LoVo (cell line): ENCODE measurements at regions not wholly inside any gene's neighbourhood (a gene's known extent, or its start where the extent isn't known, plus 50 kb on each side); places are given as distances from the start of the nearest gene placed in this dataset.

ENCODE experiments used
- DNase-seq: peaks from one replicate; pipeline ENCODE4 v3.0.0-alpha.2; 2016; ENCODE audit warnings: low spot score

- DNase-seq, result no peak
Observed at GRCh38 chr2:59985923-59986322, 567.5 kb downstream of the BCL11A start.

GRCh38 chr2:59974051-59974766 is 579.2 kb downstream of the BCL11A start:
- no peak for DNase-seq

- DNase-seq, result no peak
Observed at GRCh38 chr2:59969161-59969560, 584.3 kb downstream of the BCL11A start.

GRCh38 chr2:59968441-59968840 is 585.0 kb downstream of the BCL11A start:
- no peak for DNase-seq

- DNase-seq, result no peak
Observed at GRCh38 chr2:59967691-59968090, 585.8 kb downstream of the BCL11A start.

GRCh38 chr2:59963157-59963556 is 590.3 kb downstream of the BCL11A start:
- DNase-seq, result no peak

- DNase-seq, result no peak
Observed at GRCh38 chr2:59961746-59962145, 591.7 kb downstream of the BCL11A start.

GRCh38 chr2:59959944-59960343 is 593.5 kb downstream of the BCL11A start:
- DNase-seq, result no peak

GRCh38 chr2:59957504-59957903 is 596.0 kb downstream of the BCL11A start:
- DNase-seq, result no peak

- no peak for DNase-seq
Observed at GRCh38 chr2:59956981-59957380, 596.5 kb downstream of the BCL11A start.

- peak; percentile 17 for DNase-seq
Observed at GRCh38 chr2:59947917-59948541, 605.4 kb downstream of the BCL11A start.

GRCh38 chr2:59947209-59947608 is 606.2 kb downstream of the BCL11A start:
- DNase-seq, result no peak

GRCh38 chr2:59939236-59939635 is 614.2 kb downstream of the BCL11A start:
- DNase-seq, result no peak

- no peak for DNase-seq
Observed at GRCh38 chr2:59938181-59938580, 615.3 kb downstream of the BCL11A start.

- DNase-seq, result no peak
Observed at GRCh38 chr2:59936048-59936447, 617.4 kb downstream of the BCL11A start.

GRCh38 chr2:59935005-59935404 is 618.4 kb downstream of the BCL11A start:
- DNase-seq, result no peak

- no peak for DNase-seq
Observed at GRCh38 chr2:59933948-59934347, 619.5 kb downstream of the BCL11A start.

GRCh38 chr2:59932341-59932740 is 621.1 kb downstream of the BCL11A start:
- DNase-seq, result no peak

GRCh38 chr2:59930430-59930829 is 623.0 kb downstream of the BCL11A start:
- DNase-seq, result no peak

- DNase-seq, result no peak
Observed at GRCh38 chr2:59926731-59927130, 626.7 kb downstream of the BCL11A start.

GRCh38 chr2:59925321-59925720 is 628.1 kb downstream of the BCL11A start:
- DNase-seq, result no peak

- no peak for DNase-seq
Observed at GRCh38 chr2:59924346-59924745, 629.1 kb downstream of the BCL11A start.

- no peak for DNase-seq
Observed at GRCh38 chr2:59922450-59922849, 631.0 kb downstream of the BCL11A start.

GRCh38 chr2:59921743-59922142 is 631.7 kb downstream of the BCL11A start:
- DNase-seq, result no peak
